Activated CD8-positive, alpha-beta memory T cell treated with anti-CD3 and anti-CD28 coated beads, Interleukin-2, amount 50 U/mL, for 1 hour (primary cell): ENCODE measurements at regions not wholly inside any gene's neighbourhood (a gene's known extent, or its start where the extent isn't known, plus 50 kb on each side); places are given as distances from the start of the nearest gene placed in this dataset.
"Not testable (repeated sequence)": the region's sequence is repeated elsewhere in the genome, so short reads cannot be mapped to it uniquely, and the experiment has no call there.

Experiments used
- DNase-seq: peaks from one replicate; pipeline ENCODE4 v3.0.0-alpha.2; 2020; ENCODE audit errors: extremely low read depth

- no peak for DNase-seq
Observed at GRCh38 chr15:62272290-62272689, 107.2 kb upstream of the C2CD4B start.

DNA sequence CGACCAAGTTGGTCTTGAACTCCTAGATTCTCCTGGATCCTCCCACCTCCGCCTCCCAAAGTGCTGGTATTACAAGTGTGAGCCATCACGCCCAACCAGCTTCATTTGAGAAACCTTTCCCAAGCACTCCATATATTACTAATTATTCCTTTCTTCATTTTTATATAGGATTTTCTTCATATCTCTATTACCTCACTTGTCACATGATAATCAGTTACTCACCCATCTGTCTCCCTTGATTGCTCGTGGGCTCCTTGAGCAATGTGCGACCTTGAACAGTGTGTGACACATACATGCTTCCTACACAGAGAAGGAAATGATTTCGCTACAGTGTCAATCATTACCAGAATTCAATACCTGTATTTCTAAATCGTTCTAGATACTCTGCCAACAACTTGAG is 110.7 kb upstream of the C2CD4B start:
- no peak for DNase-seq

DNA sequence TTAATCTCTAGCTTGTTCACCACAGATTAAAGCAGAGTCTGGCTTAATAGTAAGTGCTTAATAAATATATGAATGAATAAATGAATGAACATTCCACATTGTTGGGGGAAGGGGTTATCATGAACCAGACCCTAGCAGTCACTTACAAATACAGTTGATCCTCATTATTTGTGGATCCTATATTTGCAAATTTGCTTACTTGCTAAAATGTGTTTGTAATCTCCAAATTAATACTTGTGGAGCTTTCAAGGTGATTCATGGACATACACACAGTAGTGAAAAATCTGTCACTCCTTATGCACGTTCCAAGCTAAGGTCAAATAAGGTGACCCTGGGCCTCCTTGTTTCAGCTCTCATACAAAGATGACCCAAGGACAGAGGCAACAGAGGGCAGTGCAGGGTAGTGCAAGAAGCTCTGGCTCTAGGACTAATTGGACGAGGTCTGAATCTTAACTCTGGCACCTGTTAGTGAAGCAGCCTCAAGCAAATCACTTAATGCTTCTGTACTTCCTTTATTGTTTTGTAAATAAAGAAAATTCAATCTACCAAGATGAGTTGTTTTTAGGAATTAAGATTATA is 112.8 kb upstream of the C2CD4B start:
- no peak for DNase-seq

DNA sequence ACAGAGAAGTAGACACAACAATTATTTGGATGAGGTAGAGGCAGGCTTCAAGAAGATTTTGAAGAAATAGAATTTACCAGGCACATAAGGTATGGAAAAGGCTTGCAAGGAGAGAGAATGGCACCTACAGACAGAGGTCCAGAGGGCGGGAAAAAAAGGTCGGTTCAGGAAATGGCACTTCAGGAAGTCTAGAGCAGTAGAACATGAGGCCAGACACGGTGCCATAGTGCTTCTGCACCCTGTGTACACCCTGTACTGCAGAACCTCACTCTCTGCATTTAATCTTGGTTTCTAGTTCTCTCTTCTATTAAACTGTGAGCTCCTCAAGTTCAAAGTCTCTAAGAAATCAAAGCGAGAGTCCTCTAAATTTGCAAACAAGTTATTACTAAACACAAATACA is 113.4 kb upstream of the C2CD4B start:
- no peak for DNase-seq

- no peak for DNase-seq
Observed at GRCh38 chr15:62279041-62279440, 114.0 kb upstream of the C2CD4B start.

DNA sequence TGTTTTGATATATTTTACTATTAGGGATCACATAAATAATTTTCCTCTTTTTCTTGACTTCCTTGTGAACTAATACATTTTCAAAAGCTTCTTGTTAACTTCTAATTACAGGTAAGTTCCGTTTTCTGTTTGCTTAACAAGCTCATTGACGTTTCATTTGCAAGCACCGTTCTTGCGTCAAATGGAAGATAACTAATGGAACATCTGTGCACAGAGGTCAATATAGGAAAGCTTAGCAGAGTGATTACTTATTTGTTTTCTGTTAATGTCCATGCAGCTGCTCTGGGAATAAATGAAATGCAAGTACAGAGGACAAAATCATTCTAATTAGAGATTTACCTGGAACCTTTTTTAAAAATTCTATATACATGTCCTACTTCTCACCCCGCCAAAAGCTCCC is 115.5 kb upstream of the C2CD4B start:
- DNase-seq = no peak

DNA sequence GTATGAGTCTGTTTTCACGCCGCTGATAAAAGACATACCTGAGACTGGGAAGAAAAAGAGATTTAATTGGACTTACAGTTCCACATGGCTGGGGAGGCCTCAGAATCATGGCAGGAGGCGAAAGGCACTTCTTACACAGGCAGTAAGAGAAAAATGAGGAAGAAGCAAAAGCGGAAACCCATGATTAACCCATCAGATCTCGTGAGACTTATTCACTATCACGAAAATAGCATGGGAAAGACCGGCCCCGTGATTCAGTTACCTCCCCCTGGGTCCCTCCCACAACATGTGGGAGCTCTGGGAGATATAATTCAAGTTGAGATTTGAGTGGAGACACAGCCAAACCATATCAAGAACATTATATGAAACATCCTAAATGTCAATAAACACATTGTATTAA is 116.7 kb upstream of the C2CD4B start:
- DNase-seq = not testable (repeated sequence)

- no peak for DNase-seq
Observed at GRCh38 chr15:62287066-62287857, 122.2 kb upstream of the C2CD4B start.

DNA sequence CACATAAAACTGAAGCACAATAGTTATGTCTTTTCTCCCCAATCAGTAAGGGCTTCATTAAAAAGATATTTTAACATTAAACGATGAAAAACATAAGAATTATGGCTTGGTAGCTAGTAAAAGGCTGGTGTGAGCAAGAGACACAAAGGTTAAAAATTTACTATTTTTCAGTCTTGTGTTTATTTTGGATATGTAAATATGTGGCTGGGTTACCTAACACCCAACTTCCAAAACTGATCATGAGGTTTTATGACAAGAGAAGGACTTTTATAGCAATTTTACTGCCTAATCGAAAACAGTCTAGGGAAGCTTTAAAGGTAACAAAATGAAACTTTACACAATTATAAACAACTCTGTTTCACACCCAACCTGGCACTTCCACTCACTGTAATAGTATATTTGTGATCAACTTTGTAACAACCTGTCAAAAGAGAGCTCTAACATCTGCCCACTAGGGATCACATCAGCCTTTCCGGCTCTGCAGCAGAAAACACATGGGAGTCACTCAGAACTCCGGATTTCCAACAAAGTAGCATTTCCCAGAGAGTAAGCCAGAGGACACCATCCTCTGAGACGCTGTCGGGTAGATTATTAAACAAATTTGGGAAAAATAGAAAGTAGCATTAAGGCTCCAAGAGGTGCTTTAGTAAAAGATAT is 123.4 kb upstream of the C2CD4B start:
- no peak for DNase-seq

- no peak for DNase-seq
Observed at GRCh38 chr15:62291262-62291661, 126.2 kb upstream of the C2CD4B start.

GRCh38 chr15:62296756-62297507 is 131.8 kb upstream of the C2CD4B start:
- DNase-seq = no peak

GRCh38 chr15:62297522-62297921 is 132.4 kb upstream of the C2CD4B start:
- no peak for DNase-seq

GRCh38 chr15:62297933-62298332 is 132.8 kb upstream of the C2CD4B start:
- DNase-seq = no peak

DNA sequence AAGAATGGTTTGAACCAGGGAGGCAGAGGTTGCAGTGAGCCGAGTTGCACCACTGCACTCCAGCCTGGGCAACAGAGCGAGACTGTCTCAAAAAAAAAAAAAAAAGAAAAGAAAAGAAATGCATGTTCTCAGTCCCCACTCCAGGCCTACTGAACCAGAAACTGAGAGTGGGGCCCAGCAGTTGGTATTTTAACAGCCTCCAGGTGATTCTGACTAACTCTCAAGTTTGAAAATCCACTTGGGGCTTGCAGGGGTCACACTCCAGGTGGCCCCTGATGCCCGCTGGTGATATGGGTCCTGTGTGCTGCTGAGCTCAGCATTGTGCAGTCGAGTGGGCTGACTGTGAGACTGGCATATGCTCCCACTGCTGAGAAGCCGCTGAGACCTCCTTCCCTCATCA is 133.7 kb upstream of the C2CD4B start:
- no peak for DNase-seq

GRCh38 chr15:62299541-62299940 is 134.5 kb upstream of the C2CD4B start:
- no peak for DNase-seq

GRCh38 chr15:62301993-62302675 is 137.0 kb upstream of the C2CD4B start:
- DNase-seq = no peak

GRCh38 chr15:62306851-62307504 is 141.9 kb upstream of the C2CD4B start:
- DNase-seq = no peak

- no peak for DNase-seq
Observed at GRCh38 chr15:62307551-62307950, 142.5 kb upstream of the C2CD4B start.

- no peak for DNase-seq
Observed at GRCh38 chr15:62316413-62317060, 151.5 kb upstream of the C2CD4B start.

GRCh38 chr15:62320259-62320658 is 155.2 kb upstream of the C2CD4B start:
- no peak for DNase-seq
